PC-9 (cell line): ENCODE measurements at regions not wholly inside any gene's neighbourhood (a gene's known extent, or its start where the extent isn't known, plus 50 kb on each side); places are given as distances from the start of the nearest gene placed in this dataset.

Experiments
- BruUV-seq: library from RNA; stranded (reverse); fragments of 400-500 nt; replicated peaks from 2 replicates; lab custom pipeline; 2021; lab: Mats Ljungman, UMichigan
- CTCF ChIA-PET: fragments of 300-600 bp; sonication (Branson Sonifier 250); formaldehyde crosslinking; loops from one replicate; lab custom pipeline; 2022; ENCODE audit warnings: antibody characterized with exemption; lab: Charles Lee
- POLR2A ChIA-PET: fragments of 300-600 bp; sonication (Branson Sonifier 250); formaldehyde crosslinking; loops from one replicate; lab custom pipeline; 2022; ENCODE audit warnings: antibody characterized with exemption; ENCODE audit not compliant: unreplicated experiment; lab: Charles Lee
- DNase-seq, 2 experiments: peaks; one replicate each; pipeline versions ENCODE4 v3.0.0 to v3.0.0-alpha.2; 2015 to 2022; ENCODE audit warnings: mixed read lengths in 1 of 2
- H2AFZ ChIP-seq: fragments of 200-600 bp; sonication (generic); 2 replicates; pipeline ENCODE4 v1.8.1; 2017; ENCODE audit warnings: antibody characterized with exemption
- H3F3A ChIP-seq: fragments of 200-600 bp; sonication (generic); 2 replicates; pipeline ENCODE4 v1.8.1; 2017; ENCODE audit warnings: antibody characterized with exemption, mild to moderate bottlenecking, low read depth; ENCODE audit not compliant: insufficient read depth
- H3K27ac ChIP-seq: fragments of 200-600 bp; sonication (generic); 2 replicates; pipeline ENCODE4 v1.6.1; 2016; ENCODE audit warnings: mixed run types
- H3K27me3 ChIP-seq: fragments of 200-600 bp; sonication (generic); 2 replicates; pipeline ENCODE4 v1.6.1; 2016; ENCODE audit warnings: low read depth, mixed run types; ENCODE audit not compliant: insufficient read depth
- H3K36me3 ChIP-seq: fragments of 200-600 bp; sonication (generic); 2 replicates; pipeline ENCODE4 v1.6.1; 2016; ENCODE audit warnings: low read depth, mixed run types
- H3K4me1 ChIP-seq: fragments of 200-600 bp; sonication (generic); replicated peaks from 2 replicates; pipeline ENCODE4 v1.6.1; 2016; ENCODE audit warnings: mixed run types; ENCODE audit not compliant: insufficient read depth
- H3K4me2 ChIP-seq: fragments of 200-600 bp; sonication (generic); 2 replicates; pipeline ENCODE4 v1.6.1; 2017; ENCODE audit warnings: mixed run types
- H3K4me3 ChIP-seq: fragments of 200-600 bp; sonication (generic); 2 replicates; pipeline ENCODE4 v1.6.1; 2016; ENCODE audit warnings: mixed run types
- H3K79me2 ChIP-seq: fragments of 200-600 bp; sonication (generic); 2 replicates; pipeline ENCODE4 v1.6.1; 2017; ENCODE audit warnings: low read depth, mixed run types
- H3K9me2 ChIP-seq: fragments of 200-600 bp; sonication (generic); 2 replicates; pipeline ENCODE4 v1.8.1; 2017; ENCODE audit warnings: mild to moderate bottlenecking; ENCODE audit not compliant: insufficient read depth
- H3K9me3 ChIP-seq: fragments of 200-600 bp; sonication (generic); 2 replicates; pipeline ENCODE4 v1.8.1; 2016; ENCODE audit warnings: low read depth; ENCODE audit not compliant: insufficient read depth
- H4K20me1 ChIP-seq: fragments of 200-600 bp; sonication (generic); 2 replicates; pipeline ENCODE4 v1.8.1; 2017; ENCODE audit not compliant: insufficient read depth
- EZH2 ChIP-seq: fragments of 200-600 bp; sonication (generic); IDR thresholded peaks from 2 replicates; pipeline ENCODE4 v1.8.0; 2017; ENCODE audit warnings: antibody characterized with exemption, low read depth
- intact Hi-C: fragments of 100-400 bp; cut with micrococcal nuclease; formaldehyde crosslinking; loops from one replicate; pipeline ENCODE4 v1.10.0; 2022; ENCODE audit not compliant: unreplicated experiment
- TF ChIP-seq, protein P1 (sequence below): fragments of 200-600 bp; sonication (generic); conservative IDR thresholded peaks from 2 replicates; pipeline ENCODE4 v1.6.1; 2017; ENCODE audit warnings: mixed run types, antibody characterized with exemption, mild to moderate bottlenecking, moderate library complexity

DNA sequence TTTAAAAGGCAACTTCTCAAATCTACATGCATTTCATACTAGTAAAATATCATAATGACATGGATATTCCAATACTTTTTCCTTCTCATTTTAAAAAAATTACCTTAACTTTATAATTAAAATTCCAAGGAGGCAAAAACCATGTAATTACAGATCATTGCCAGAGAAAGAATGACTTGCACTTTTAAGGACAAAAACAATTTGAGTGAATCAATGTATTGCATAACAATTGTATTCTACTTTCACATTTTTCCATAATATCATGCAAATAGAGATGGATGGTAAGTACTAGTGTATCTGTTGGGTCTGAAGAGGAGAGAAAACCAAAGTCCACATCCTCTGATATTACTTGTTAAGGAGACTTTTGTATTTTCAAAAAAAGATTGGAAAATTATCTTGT lies 89.5 kb upstream of the NCK2 start:
- no peaks in the 10 kb centered on the region for H3F3A ChIP-seq
- H3K79me2 ChIP-seq: no peaks in the 10 kb centered on the region
- H3K36me3 ChIP-seq: no peaks in the 10 kb centered on the region
- TF ChIP-seq EZH2: no peak
- TF ChIP-seq, protein P1, sequence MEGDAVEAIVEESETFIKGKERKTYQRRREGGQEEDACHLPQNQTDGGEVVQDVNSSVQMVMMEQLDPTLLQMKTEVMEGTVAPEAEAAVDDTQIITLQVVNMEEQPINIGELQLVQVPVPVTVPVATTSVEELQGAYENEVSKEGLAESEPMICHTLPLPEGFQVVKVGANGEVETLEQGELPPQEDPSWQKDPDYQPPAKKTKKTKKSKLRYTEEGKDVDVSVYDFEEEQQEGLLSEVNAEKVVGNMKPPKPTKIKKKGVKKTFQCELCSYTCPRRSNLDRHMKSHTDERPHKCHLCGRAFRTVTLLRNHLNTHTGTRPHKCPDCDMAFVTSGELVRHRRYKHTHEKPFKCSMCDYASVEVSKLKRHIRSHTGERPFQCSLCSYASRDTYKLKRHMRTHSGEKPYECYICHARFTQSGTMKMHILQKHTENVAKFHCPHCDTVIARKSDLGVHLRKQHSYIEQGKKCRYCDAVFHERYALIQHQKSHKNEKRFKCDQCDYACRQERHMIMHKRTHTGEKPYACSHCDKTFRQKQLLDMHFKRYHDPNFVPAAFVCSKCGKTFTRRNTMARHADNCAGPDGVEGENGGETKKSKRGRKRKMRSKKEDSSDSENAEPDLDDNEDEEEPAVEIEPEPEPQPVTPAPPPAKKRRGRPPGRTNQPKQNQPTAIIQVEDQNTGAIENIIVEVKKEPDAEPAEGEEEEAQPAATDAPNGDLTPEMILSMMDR: no peak
- H3K4me2 ChIP-seq: no peak overlapping the region
- peak in 1 of 2 experiments; percentile 42 for DNase-seq
- no TSS peak for BruUV-seq
- ChIA-PET CTCF (no interaction called here), POLR2A (no interaction called here)
- intact Hi-C loops: no loop called here
- no peaks in the 10 kb centered on the region for H3K4me1 ChIP-seq
- no peaks in the 10 kb centered on the region for H3K9me2 ChIP-seq
- no peak overlapping the region for H2AFZ ChIP-seq
- no peaks in the 10 kb centered on the region for H4K20me1 ChIP-seq
- no peak overlapping the region for H3K27ac ChIP-seq
- H3K4me3 ChIP-seq: no peak overlapping the region
- H3K9me3 ChIP-seq: no peaks in the 10 kb centered on the region
- no peaks in the 10 kb centered on the region for H3K27me3 ChIP-seq

DNA sequence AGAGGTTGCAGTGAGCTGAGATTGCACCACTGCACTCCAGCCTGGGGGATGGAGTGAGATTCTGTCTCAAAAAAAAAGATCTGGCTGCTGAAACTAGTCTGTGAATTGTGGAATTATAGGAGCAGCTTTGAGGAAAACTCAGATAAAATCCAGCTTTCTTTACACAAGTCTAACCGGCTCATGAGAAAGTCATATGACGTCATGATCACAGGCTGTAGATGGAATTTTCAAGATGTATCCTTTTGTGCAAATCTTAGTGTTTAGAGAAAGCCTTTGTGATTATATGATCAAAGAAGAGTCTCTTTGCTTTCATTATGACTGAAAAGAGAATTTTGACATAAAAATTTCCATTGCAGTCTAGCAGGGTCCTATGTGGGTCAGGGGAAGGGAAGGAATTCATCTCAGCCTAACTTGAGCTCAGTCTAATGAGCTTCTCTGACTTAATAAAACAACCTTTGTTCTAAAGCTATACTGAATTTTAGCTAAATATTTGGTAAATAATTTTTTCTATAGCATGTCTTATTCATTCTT lies 90.2 kb upstream of the NCK2 start:
- Histone ChIP-seq H3K4me2 (no peak overlapping the region), H3K27ac (no peak overlapping the region), H3K27me3 (peaks cover 2% of the 10 kb centered on the region; the same call in 1 of the 2 replicates), H3K4me3 (no peak overlapping the region), H3K4me1 (no peaks in the 10 kb centered on the region), H3F3A (no peaks in the 10 kb centered on the region), H4K20me1 (no peaks in the 10 kb centered on the region), H3K79me2 (no peaks in the 10 kb centered on the region), H3K9me2 (no peaks in the 10 kb centered on the region), H3K9me3 (no peaks in the 10 kb centered on the region), H2AFZ (no peak overlapping the region), H3K36me3 (no peaks in the 10 kb centered on the region)
- no peak for DNase-seq
- ChIA-PET CTCF (interaction anchor here (0.6 kb wide), 1 partner anchor 77 kb away, joined by 3 read pairs; no protein-coding TSS in a partner anchor), POLR2A (no interaction called here)
- intact Hi-C loops: no loop called here
- TF ChIP-seq EZH2: no peak
- TF ChIP-seq, protein P1: no peak
- no TSS peak for BruUV-seq

DNA sequence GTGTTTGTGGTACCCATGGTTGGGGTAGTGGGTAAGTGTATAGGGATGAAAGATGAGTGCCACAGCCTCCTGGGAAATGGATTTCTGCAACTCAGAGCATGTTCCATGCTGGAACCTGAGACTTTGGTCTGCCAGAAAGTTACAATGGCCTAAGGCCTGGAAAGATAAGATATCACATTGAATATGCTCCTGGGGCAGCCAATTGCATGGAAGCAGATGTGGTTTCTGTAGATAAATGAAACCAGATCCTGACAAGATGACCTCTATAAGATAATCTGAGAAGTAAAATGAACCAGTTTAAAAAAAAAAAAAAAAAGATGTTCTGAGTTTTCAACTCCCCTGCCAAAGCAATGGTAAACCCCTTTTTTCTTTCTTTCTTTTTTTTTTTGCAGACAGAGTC lies 91.4 kb upstream of the NCK2 start:
- intact Hi-C loops: no loop called here
- Histone ChIP-seq H3K9me3 (no peaks in the 10 kb centered on the region), H3K4me3 (no peak overlapping the region), H3K27ac (no peak overlapping the region), H3K4me2 (no peak overlapping the region), H3K4me1 (no peaks in the 10 kb centered on the region), H3K9me2 (no peaks in the 10 kb centered on the region), H2AFZ (no peak overlapping the region), H3K27me3 (peaks cover 13% of the 10 kb centered on the region), H3K79me2 (no peaks in the 10 kb centered on the region), H3K36me3 (no peaks in the 10 kb centered on the region), H4K20me1 (no peaks in the 10 kb centered on the region), H3F3A (no peaks in the 10 kb centered on the region)
- TF ChIP-seq EZH2: no peak
- TF ChIP-seq, protein P1: no peak
- BruUV-seq: no TSS peak
- ChIA-PET CTCF (no interaction called here), POLR2A (interaction anchor here (0.6 kb wide), 1 partner anchor 114 kb away, joined by 7 read pairs; no protein-coding TSS in a partner anchor)
- DNase-seq: no peak
